ENCODE measurements at regions not wholly inside any gene's neighbourhood (a gene's known extent, or its start where the extent isn't known, plus 50 kb on each side); places are given as distances from the start of the nearest gene placed in this dataset.

DNA sequence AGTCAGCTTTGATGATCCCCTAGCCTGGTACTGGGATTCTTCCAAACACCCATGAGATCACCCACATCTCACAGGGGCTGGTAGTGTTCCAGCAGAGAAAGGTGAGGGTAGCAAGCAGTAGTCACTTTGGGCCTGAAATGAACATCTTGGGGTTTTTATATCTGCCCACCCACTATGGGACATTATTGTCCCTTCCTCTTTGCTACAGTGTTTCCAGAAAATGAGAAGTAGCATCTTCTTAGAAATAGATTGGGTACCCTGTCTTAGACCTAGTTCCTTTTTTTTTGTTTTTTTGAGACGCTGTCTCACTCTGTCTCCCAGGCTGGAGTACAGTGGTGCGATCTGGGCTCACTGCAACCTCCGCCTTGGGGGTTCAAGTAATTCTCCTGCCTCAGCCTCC lies 249.2 kb upstream of the ANKRD55 start:
- TF ChIP-seq, protein P1, sequence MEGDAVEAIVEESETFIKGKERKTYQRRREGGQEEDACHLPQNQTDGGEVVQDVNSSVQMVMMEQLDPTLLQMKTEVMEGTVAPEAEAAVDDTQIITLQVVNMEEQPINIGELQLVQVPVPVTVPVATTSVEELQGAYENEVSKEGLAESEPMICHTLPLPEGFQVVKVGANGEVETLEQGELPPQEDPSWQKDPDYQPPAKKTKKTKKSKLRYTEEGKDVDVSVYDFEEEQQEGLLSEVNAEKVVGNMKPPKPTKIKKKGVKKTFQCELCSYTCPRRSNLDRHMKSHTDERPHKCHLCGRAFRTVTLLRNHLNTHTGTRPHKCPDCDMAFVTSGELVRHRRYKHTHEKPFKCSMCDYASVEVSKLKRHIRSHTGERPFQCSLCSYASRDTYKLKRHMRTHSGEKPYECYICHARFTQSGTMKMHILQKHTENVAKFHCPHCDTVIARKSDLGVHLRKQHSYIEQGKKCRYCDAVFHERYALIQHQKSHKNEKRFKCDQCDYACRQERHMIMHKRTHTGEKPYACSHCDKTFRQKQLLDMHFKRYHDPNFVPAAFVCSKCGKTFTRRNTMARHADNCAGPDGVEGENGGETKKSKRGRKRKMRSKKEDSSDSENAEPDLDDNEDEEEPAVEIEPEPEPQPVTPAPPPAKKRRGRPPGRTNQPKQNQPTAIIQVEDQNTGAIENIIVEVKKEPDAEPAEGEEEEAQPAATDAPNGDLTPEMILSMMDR (IDR thresholded peaks at IDR 0.05), result no peak
- TF ChIP-seq POLR2AphosphoS5 (IDR thresholded peaks at IDR 0.05), result no peak

Data from suprapubic skin (tissue), 3 donors.